GM18505 (cell line): ENCODE measurements at regions not wholly inside any gene's neighbourhood (a gene's known extent, or its start where the extent isn't known, plus 50 kb on each side); places are given as distances from the start of the nearest gene placed in this dataset.
A peak's percentile ranks its signal among the peaks of the same experiment; 100 is the strongest.

Source experiments
- ATAC-seq: cut with Tn5 transposase; IDR thresholded peaks from one replicate; pipeline ENCODE4 v1.9.1; 2021; ENCODE audit not compliant: unreplicated experiment
- POLR2A ChIP-seq: IDR thresholded peaks from 4 replicates; pipeline ENCODE4 v1.6.1; 2011; ENCODE audit warnings: borderline replicate concordance; ENCODE audit not compliant: insufficient read depth, insufficient read length; ENCODE audit errors: extremely low read depth

DNA sequence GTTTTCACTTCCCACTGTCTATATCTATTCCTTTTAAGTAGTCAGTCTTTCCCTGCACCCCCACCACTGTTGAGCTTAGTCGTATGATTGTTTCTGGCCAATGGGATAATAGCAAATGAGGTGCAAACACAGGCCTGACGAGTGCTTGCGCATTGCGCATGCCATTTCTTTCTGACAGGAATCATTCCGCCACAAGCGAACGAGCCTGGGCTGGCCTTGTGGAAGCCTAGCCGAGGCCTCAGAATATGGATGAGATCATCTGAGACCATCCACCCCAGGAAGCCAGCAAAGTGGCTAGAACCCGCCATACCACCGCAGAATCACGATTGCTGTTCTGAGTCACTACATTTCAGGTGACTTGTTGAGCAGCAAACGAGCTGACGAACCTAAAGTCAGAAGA is 52.2 kb upstream of the PRL start:
- TF ChIP-seq POLR2A = no peak
- no peak for ATAC-seq

DNA sequence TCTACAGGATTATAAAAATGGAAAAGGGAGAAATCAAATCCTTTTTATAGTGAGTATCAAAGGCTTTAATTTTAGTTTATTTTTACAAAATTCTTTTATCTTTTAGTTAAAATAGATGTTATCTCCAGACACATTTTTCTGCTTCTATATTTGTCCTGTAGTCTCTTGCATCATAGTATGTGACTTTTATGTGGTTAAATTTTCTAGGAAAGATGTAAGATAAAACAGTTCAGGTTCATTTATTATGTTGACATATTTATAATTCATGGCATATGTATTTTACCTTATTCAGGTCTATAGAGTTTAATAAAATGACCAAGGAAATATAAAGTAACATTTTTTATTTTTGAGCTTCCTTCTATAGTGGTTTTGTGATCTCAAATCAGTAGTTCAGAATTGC is 52.7 kb upstream of the PRL start:
- TF ChIP-seq POLR2A = no peak

DNA sequence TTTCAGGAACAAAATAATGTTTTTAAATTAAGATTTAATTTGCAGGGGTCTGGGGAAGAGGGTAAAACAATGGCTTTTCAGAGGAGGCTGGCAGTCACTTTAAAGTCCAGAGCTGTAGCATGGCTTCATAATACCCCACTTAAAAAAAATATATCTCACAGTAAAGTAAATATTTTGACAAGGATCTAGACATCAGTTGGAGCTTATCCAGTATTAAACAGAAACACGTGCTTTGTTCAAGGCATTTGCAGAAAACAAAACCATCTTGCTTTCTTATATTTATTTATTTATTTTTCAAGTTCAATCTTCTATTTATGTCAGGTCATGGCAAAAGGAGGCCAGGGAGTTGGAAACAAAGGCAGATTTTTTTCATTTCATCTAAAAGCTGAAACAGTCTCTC is 53.3 kb upstream of the PRL start:
- TF ChIP-seq POLR2A = no peak

More for the DNA sequence above, 52.7 kb upstream of the PRL start:
- no peak for ATAC-seq

DNA sequence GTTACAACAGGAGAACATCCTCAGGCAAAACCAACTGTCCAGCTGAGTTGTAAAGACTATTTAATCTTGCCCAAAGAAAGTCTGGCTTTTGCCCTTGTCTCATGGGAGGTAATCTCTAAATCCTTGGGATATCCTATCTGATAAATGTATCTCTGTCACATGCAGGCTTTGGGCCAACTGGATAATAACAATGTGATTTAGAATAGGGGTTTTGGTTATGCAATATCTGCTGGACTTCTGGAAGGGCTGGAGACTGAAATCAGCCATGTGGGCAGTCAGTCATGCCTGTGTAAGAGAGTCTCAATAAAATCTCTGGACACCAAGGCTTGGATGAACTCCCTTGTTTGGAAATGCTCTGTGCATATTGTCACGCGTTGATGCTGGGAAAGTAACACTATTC is 56.3 kb upstream of the PRL start:
- ATAC-seq = no peak
- no peak for TF ChIP-seq POLR2A

More for the DNA sequence above, 53.3 kb upstream of the PRL start:
- ATAC-seq = no peak

DNA sequence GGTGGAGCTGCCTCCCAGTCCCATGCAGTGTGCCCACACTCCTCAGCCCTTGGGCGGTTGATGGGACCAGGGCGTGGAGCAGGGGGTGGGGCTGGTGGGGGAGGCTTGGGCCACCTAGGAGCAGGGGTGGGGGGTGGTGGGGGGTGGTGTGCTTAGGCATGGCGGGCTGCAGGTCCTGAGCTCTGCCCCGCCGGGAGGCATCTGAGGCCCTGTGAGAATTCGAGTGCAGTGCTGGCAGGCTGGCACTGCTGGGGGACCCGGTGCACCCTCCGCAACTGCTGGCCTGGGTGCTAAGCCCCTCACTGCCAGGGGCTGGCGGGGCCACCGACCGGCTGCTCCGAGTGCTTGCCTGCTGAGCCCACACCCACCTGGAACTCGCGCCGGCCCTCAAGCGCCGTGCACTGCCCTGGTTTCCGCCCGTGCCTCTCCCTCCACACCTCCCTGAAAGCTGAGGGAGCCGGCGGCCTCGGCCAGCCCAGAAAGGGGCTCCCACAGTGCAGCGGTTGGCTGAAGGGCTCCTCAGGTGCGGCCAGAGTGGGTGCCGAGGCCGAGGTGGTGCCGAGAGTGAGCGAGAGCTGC is 59.6 kb upstream of the PRL start:
- no peak for TF ChIP-seq POLR2A
- no peak for ATAC-seq

DNA sequence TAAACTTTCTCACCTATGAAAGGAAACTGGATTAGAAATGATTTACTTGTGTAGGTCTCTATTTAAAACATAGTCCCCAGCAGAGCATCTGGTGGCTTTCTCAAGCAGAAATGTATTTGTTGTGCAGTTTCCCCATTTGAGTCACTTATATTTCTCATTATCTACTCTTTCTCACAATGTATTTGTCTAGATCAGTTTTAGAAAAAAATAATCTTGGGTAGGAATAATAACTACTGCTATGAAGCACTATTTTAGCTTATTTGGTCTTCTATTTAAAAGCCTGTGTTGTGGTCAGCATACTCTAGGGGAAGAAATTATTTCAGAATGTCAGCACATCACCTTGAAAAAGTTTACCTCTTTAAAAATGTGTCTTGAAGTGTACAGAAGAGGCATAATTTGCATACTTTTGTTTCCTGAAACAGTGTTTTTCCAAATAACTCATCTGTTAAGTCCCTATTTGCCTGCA is 60.9 kb upstream of the PRL start:
- ATAC-seq = peak; percentile 72
- no peak for TF ChIP-seq POLR2A

DNA sequence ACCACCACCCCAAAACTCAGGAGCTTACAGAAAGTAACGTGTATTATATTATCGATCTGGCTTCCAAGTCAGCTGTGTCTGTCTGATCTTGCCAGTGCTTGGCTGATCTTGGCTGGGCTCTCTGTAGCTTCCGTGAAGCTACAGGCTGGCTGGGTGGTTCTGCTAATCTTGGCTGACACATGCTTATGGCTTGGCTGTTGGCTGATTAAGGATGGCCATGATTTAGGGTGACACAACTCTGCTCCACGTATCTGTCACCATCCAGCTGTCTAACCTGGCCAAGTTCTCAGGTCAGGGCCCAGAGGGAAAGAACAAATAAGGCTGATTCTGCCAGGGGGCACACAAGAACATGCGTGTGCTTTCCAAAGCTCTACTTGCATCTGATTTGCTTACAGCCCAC is 64.7 kb upstream of the PRL start:
- no peak for ATAC-seq
- TF ChIP-seq POLR2A = no peak

DNA sequence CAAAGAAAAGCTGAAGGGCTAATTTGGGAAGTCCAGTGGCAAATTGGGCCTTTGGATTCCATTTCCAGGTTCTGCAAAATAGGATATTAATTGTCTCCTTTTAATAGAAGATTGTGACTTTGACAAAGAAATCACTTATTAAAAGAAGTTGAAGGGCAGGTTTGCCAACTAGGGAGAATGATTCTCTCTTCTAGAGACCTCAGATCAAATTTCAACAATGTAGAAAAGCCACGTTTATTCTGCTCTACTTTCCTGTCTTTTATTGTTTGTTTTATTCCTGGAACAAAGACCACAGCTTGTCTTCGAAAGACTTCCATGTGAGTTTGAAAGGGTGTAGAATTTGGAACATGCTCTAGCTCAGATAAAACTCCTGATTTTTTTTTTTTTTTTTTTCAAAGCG is 65.5 kb upstream of the PRL start:
- TF ChIP-seq POLR2A = no peak
- no peak for ATAC-seq

DNA sequence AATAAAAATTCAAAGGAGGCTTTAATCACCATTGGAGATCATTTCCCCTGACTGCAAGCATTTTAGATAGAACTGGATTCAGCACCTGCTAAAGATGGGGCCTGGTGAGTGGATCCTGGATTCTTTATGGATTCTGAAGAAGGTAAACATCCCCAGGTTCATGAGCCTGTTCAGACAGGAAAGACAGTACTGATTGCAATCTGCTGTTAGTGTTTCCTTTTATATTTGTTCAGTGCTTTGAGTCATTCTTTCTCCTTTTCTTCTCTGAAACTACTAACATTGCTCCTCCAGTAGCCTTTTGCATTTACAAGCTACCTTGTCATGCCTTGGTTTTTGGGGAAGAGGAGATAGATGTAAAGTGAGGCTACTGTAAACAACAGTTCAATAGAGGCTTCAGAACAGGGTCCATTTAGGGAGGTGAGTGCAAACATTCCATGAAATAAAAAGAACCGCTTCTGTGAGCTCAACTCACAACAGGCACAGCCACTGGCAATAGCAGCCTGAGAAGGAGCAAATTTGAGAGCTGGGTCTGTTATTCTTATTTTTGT is 66.4 kb upstream of the PRL start:
- no peak for TF ChIP-seq POLR2A
- ATAC-seq = no peak

DNA sequence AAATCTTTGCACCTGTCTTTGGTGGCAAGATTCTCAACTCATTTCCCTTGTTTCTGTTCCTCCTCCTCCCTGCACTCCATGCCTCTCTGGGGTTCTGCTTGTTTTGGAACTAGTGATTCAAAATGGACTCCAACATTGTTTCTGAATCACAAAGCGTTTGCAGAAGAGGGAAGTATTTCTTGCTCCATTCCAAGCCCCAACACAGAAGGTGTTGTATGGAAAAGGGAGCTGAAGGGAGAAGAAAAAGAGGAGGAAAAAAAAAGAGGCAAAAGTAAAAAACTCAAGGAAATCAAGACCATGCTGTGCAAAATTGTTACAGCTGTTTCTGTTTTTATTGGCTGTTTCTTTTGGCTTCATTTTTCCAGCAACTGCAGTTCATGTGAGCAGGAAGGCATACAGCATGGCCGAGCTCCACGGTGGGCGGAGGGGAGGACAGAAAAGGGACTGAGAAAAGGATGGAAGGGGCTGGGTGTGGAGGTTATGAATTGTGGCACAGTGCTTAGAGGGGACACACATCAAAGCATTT is 66.9 kb upstream of the PRL start:
- no peak for TF ChIP-seq POLR2A
- ATAC-seq = no peak

DNA sequence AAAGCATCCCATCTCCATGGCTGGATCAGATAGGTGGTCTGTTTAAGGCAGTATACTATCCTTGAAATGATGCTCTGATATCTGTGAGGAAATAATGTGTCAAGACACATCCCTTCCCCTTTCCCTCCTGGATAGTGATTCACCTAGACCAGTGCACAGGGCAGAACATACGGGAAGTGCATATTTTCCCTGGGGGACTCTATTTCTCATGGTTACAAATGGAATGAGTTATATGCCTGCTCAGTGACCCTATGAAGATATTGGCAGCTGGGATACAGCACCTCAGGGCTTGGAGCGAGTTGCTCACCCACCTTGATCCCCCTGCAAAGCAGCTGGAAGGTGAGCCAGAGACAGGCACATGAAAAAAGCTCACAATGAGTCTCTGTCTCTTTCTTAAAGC is 67.5 kb upstream of the PRL start:
- TF ChIP-seq POLR2A = no peak
- no peak for ATAC-seq

DNA sequence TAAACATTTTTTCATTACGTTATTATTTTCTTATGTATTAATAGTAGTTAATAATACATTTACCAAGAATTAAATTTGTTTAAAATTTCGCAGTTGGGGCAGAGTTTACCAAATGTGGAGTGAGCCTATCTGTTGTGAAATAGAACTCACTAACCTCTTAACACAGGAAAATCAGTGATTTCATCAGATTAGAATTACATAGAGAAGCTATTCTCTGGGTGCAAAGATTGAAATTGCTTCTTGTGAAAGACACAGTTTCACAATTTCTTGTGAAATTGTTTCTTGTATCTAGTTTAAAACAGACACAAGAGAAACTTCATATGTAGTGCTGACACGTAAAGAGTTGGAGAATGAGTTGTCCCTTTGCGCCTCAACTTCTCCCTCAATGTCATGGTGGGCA is 69.4 kb upstream of the PRL start:
- no peak for ATAC-seq
- no peak for TF ChIP-seq POLR2A

DNA sequence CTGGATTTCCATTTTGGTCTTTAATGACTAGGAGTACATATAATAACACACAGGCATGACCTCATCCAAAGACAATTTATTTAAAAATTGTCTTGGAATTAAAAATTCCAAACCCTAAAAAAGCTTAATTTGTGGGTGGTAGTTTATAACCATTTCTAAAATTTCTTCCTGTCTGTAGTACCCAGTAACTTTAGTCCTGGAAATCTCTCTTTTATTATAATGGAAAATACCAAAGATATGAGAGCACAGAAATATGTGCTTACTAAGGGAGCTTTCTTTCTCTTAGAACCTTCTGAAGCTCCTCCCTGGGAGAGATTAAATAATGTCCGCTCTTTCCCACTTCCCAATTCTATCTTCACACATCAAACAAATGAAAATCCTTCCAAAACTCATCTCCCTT is 70.5 kb upstream of the PRL start:
- TF ChIP-seq POLR2A = no peak
- no peak for ATAC-seq

DNA sequence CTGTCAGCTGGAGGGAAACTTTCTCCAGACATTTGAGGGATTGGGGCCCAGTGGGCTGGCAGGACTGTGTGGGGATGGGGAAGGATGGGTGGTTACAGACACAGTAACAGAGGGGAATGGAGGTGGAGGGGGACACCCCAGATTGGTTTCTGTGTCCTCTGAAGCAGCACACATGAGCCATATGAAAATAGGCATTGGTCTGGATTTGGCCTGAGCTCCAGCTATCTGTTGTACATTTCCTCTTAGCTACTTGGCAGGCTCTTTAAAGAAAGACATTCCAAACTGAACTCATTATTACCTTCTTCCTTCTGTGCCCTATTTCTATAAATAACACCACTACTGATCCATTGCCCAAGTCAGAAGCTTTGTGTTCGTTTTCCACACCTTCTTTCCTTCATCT is 72.0 kb upstream of the PRL start:
- no peak for ATAC-seq
- TF ChIP-seq POLR2A = no peak
